ENCODE measurements at regions not wholly inside any gene's neighbourhood (a gene's known extent, or its start where the extent isn't known, plus 50 kb on each side); places are given as distances from the start of the nearest gene placed in this dataset.

DNA sequence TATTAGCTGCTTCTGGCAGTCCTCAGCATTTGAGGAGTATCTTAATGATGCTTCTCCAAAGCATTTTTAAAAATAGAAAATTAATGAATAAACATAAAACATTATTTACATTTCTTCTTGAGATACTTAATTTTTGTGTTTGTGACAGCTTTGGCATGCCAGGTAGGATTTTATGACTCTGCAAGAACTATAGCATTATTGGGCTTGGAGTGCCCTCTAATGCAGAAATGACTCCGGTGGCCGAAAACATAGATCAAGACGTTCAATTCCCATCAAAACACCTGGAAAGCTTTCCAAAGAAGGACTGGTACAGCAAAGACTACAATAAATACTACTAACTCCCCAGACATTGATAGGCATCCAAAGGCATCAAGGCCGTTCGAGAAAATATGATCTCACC is 366.4 kb upstream of the CXADR start:
- TF ChIP-seq, protein P1, sequence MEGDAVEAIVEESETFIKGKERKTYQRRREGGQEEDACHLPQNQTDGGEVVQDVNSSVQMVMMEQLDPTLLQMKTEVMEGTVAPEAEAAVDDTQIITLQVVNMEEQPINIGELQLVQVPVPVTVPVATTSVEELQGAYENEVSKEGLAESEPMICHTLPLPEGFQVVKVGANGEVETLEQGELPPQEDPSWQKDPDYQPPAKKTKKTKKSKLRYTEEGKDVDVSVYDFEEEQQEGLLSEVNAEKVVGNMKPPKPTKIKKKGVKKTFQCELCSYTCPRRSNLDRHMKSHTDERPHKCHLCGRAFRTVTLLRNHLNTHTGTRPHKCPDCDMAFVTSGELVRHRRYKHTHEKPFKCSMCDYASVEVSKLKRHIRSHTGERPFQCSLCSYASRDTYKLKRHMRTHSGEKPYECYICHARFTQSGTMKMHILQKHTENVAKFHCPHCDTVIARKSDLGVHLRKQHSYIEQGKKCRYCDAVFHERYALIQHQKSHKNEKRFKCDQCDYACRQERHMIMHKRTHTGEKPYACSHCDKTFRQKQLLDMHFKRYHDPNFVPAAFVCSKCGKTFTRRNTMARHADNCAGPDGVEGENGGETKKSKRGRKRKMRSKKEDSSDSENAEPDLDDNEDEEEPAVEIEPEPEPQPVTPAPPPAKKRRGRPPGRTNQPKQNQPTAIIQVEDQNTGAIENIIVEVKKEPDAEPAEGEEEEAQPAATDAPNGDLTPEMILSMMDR (IDR thresholded peaks at IDR 0.05; ENCODE audit: extremely low read depth, insufficient read depth, missing control alignments), result no peak
- in situ Hi-C loops (cut with MboI; ENCODE audit: low pct_unique_long_range_greater_than_20kb, low sequenced_read_pairs, unreplicated experiment), result no loop called here
- DNase-seq (ENCODE audit: low spot score), result no peak

DNA sequence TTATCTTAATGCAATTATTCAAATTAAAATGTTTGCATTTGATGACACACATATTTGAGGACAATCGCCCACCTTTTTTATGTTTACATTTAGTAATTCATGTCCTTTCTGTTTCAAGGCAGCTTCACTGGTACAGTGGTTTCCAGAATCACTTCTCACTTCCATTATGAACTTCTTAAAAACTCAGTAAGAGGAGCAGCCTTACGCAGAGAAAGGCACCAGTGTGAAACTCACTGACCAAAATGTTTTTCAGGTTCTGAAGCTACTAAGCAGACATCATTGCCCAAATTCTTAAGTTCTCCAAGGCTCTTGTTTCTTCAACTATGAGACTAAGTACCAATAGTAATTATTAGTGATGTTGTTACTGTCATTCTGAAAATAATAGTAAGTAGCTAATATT is 353.1 kb upstream of the CXADR start:
- no peak for DNase-seq (ENCODE audit: low spot score)
- in situ Hi-C loops (cut with MboI; ENCODE audit: low pct_unique_long_range_greater_than_20kb, low sequenced_read_pairs, unreplicated experiment), result no loop called here
- TF ChIP-seq, protein P1 (IDR thresholded peaks at IDR 0.05; ENCODE audit: extremely low read depth, insufficient read depth, missing control alignments), result no peak

DNA sequence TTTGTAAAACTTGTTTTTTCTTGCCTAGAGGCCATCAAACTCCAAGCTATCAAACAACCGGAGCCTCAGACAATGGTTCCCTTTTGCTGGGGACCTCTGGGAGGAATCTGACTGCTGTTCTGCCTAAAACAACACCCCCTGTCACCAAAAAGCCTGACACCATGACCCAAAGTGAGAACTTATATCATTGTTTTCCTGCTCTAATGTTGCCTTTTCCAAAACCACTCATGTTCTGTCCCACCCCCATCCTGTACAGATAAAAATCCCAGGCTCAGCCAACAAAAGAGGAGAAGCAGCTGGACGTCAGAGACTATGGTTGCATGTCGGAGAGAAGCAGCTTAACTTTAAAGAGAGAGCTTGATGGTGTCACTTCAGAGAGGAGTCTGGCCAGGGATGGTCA is 327.2 kb upstream of the CXADR start:
- in situ Hi-C loops (cut with MboI; ENCODE audit: low pct_unique_long_range_greater_than_20kb, low sequenced_read_pairs, unreplicated experiment), result no loop called here
- DNase-seq (ENCODE audit: low spot score), result no peak
- TF ChIP-seq, protein P1 (IDR thresholded peaks at IDR 0.05; ENCODE audit: extremely low read depth, insufficient read depth, missing control alignments), result no peak

DNA sequence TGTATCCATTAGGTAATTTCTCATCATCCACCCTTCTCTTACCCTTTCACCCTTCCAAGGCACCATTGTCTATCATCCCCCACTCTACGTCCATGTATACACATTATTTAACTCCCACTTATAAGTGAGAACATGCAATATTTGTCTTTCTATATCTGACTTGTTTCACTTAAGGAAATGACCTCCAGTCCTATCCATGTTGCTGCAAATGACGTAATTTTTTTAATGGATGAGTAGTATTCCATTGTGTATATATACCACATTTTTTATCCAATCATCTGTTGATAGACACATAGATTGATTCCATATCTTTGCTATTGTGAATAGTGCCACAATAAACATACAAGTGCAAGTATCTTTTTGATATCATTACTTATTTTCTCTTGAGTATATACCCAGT is 322.9 kb upstream of the CXADR start:
- in situ Hi-C loops (cut with MboI; ENCODE audit: low pct_unique_long_range_greater_than_20kb, low sequenced_read_pairs, unreplicated experiment), result no loop called here
- TF ChIP-seq, protein P1 (IDR thresholded peaks at IDR 0.05; ENCODE audit: extremely low read depth, insufficient read depth, missing control alignments), result no peak
- DNase-seq (ENCODE audit: low spot score), result no peak

DNA sequence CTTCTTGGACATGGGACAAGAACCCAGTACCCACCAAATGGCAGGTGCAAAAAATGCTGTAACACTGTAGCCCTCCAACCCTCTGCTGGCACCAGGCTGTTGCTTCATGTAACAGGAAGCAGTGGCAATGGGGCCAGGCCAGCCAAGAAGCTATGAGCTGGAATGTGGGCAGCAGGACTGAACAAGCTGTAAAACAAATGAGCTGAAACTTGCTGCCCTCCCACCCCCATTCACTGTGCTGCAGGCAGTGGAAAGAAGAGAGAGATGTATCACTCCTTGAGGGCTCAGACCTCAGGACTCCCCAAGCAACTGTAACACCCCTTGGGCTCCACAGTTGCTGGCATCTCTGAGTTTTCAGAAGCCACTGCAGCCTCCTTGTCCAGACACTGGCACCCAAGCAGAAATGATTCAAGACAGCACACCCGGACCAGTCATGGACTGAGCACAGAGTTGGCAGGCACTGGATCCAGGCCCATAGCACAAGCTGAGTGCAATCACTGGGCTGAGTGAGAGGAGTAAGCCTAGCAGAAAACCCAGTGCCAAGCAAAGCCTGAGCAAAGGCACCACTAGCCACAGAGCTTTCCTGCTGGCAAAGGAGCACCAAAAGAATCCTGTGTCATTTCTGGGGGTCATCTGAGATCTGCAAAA is 321.4 kb upstream of the CXADR start:
- no peak for DNase-seq (ENCODE audit: low spot score)
- in situ Hi-C loops (cut with MboI; ENCODE audit: low pct_unique_long_range_greater_than_20kb, low sequenced_read_pairs, unreplicated experiment), result no loop called here
- TF ChIP-seq, protein P1 (IDR thresholded peaks at IDR 0.05; ENCODE audit: extremely low read depth, insufficient read depth, missing control alignments), result no peak

DNA sequence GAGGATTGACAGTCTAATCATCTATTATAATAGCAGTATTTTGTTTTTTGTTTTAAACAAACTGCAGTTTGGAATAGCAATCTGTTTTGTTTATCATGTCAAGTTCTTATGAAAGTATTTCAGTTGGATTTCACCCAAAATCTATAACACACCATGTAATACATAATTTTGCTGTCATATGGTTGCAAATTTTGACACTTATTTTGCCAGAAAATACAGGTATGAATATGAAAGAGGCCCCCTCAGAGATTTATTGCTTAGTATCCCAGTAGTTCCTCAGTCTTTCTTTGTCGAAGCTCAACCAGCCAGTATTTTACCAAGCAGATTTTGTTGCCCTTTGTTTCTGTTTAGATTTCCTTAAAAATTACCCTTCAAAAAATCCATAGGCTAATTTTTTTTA is 317.5 kb upstream of the CXADR start:
- TF ChIP-seq, protein P1 (IDR thresholded peaks at IDR 0.05; ENCODE audit: extremely low read depth, insufficient read depth, missing control alignments), result no peak
- in situ Hi-C loops (cut with MboI; ENCODE audit: low pct_unique_long_range_greater_than_20kb, low sequenced_read_pairs, unreplicated experiment), result no loop called here
- DNase-seq (ENCODE audit: low spot score), result no peak
